Vagina (tissue), 2 donors: ENCODE measurements at regions not wholly inside any gene's neighbourhood (a gene's known extent, or its start where the extent isn't known, plus 50 kb on each side); places are given as distances from the start of the nearest gene placed in this dataset.

Source experiments
- DNase-seq, 2 donors: peaks; one replicate each; pipeline ENCODE4 v3.0.0-alpha.2; 2017; ENCODE audit errors: extremely low spot score in 2 of 2
- H3K27ac ChIP-seq: fragments of 200-600 bp; sonication (generic); one replicate; pipeline ENCODE4 v1.5.1; 2019
- H3K27me3 ChIP-seq: fragments of 200-600 bp; sonication (generic); one replicate; pipeline ENCODE4 v1.5.1; 2019
- H3K36me3 ChIP-seq, 2 donors: fragments of 200-600 bp; sonication (generic); one replicate each; pipeline ENCODE4 v1.5.1; 2017 to 2019
- H3K4me1 ChIP-seq: fragments of 200-600 bp; sonication (generic); one replicate; pipeline ENCODE4 v1.5.1; 2019
- H3K4me3 ChIP-seq, 2 donors: fragments of 200-600 bp; sonication (generic); 1 replicate in 1 of 2; 2 replicates in 1 of 2; pipeline ENCODE4 v1.5.1; 2016 to 2019
- H3K9me3 ChIP-seq: fragments of 200-600 bp; sonication (generic); one replicate; pipeline ENCODE4 v1.5.1; 2019
- POLR2A ChIP-seq, 2 donors: fragments of 450-650 bp; IDR thresholded peaks; one replicate each; pipeline ENCODE4 v1.6.1; 2017; ENCODE audit warnings: antibody characterized with exemption in 2 of 2, mild to moderate bottlenecking in 2 of 2, moderate library complexity in 2 of 2
- POLR2AphosphoS5 ChIP-seq, 2 donors: sonication (generic); formaldehyde crosslinking; IDR thresholded peaks; one replicate each; pipeline ENCODE4 v1.9.0; 2017; ENCODE audit warnings: antibody characterized with exemption in 2 of 2, mild to moderate bottlenecking in 2 of 2, low read depth in 1 of 2; ENCODE audit not compliant: insufficient read depth in 1 of 2
- intact Hi-C: fragments of 100-400 bp; cut with DNase I; formaldehyde crosslinking; loops from one replicate; pipeline ENCODE4 v1.15.1; 2023
- TF ChIP-seq, protein P1 (sequence below), 3 experiments: fragments of 450-650 bp in 2 of 3; fragments of 200-600 bp in 1 of 3; sonication (generic) in 1 of 3; IDR thresholded peaks; one replicate each; pipeline ENCODE4 v1.5.1; 2017 to 2019; ENCODE audit warnings: antibody characterized with exemption in 3 of 3, mild to moderate bottlenecking in 2 of 3, moderate library complexity in 2 of 3

DNA sequence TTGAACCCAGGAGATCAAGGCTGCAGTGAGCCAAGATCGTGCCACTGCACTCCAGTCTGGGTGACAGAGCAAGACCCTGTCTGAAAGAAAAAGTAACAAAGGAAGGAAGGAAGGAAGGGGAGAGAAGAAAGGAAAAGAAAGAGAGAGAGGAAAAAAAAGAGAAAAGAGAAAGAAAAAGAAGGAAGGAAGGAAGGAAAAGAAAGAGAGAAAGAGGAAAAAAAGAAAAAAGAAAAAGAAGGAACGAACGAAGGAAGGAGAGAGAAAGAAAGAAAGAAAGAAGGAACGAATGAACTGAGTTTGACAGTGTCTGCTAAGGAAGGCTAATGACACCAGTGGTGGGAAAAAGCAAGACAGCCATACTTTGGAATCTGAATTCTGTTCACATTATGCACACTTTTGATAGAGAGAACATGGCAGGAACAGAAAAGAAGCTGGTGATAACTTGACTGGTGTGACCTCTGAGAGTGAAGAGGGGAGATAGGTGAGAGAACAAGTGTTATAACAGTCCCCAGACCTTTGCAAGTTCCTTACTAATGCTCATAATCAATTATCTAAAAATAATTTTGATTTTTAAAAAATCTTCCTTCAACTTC lies 93.3 kb upstream of the MYLIP start:
- no peaks in the 10 kb centered on the region for H3K9me3 ChIP-seq
- intact Hi-C loops: no loop called here
- H3K27me3 ChIP-seq: no peaks in the 10 kb centered on the region
- no peak for DNase-seq
- H3K27ac ChIP-seq: no peak overlapping the region
- TF ChIP-seq, protein P1, sequence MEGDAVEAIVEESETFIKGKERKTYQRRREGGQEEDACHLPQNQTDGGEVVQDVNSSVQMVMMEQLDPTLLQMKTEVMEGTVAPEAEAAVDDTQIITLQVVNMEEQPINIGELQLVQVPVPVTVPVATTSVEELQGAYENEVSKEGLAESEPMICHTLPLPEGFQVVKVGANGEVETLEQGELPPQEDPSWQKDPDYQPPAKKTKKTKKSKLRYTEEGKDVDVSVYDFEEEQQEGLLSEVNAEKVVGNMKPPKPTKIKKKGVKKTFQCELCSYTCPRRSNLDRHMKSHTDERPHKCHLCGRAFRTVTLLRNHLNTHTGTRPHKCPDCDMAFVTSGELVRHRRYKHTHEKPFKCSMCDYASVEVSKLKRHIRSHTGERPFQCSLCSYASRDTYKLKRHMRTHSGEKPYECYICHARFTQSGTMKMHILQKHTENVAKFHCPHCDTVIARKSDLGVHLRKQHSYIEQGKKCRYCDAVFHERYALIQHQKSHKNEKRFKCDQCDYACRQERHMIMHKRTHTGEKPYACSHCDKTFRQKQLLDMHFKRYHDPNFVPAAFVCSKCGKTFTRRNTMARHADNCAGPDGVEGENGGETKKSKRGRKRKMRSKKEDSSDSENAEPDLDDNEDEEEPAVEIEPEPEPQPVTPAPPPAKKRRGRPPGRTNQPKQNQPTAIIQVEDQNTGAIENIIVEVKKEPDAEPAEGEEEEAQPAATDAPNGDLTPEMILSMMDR (IDR thresholded peaks at IDR 0.05): no peak
- TF ChIP-seq POLR2AphosphoS5 (IDR thresholded peaks at IDR 0.05; ENCODE audit: insufficient read depth in 1 of 2, low read depth in 1 of 2) (no peak), POLR2A (IDR thresholded peaks at IDR 0.05) (no peak)
- no peak overlapping the region for H3K4me3 ChIP-seq
- H3K4me1 ChIP-seq: no peaks in the 10 kb centered on the region
- no peaks in the 10 kb centered on the region for H3K36me3 ChIP-seq

DNA sequence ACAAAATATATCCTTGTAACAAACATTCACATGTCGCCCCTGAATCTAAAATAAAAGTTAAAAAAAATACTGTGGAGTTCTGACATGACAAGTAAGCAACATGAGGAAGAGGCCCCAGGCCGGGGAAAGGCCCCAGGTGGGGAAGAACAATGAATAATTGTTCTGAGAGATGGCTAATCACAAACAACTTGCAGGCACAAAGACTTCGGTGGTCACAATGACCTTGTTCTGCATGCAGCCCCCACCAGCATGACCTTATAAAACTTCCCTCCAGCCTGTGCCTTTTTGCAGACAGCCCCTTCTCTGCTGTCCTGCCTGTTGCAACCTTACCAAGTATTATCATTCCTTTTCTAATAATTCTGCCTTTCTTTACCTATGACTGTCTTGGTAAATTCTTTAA lies 95.7 kb upstream of the MYLIP start:
- Histone ChIP-seq H3K27me3 (no peaks in the 10 kb centered on the region), H3K4me3 (no peak overlapping the region), H3K9me3 (no peaks in the 10 kb centered on the region), H3K4me1 (no peaks in the 10 kb centered on the region), H3K27ac (no peak overlapping the region), H3K36me3 (no peaks in the 10 kb centered on the region)
- TF ChIP-seq, protein P1 (IDR thresholded peaks at IDR 0.05): no peak
- TF ChIP-seq POLR2A (IDR thresholded peaks at IDR 0.05) (no peak), POLR2AphosphoS5 (IDR thresholded peaks at IDR 0.05; ENCODE audit: insufficient read depth in 1 of 2, low read depth in 1 of 2) (no peak)
- intact Hi-C loops: no loop called here
- DNase-seq: no peak

GRCh38 chr6:16031278-16031981 lies 97.5 kb upstream of the MYLIP start:
- Histone ChIP-seq H3K4me1 (no peaks in the 10 kb centered on the region), H3K27me3 (no peaks in the 10 kb centered on the region), H3K4me3 (no peak overlapping the region), H3K9me3 (no peaks in the 10 kb centered on the region), H3K36me3 (no peaks in the 10 kb centered on the region), H3K27ac (no peak overlapping the region)
- intact Hi-C loops: no loop called here
- DNase-seq: no peak
- TF ChIP-seq POLR2A (IDR thresholded peaks at IDR 0.05) (no peak), POLR2AphosphoS5 (IDR thresholded peaks at IDR 0.05; ENCODE audit: insufficient read depth in 1 of 2, low read depth in 1 of 2) (no peak)
- TF ChIP-seq, protein P1 (IDR thresholded peaks at IDR 0.05): no peak

- H3K27ac ChIP-seq: no peak overlapping the region
- intact Hi-C loops: no loop called here
- H3K36me3 ChIP-seq: no peaks in the 10 kb centered on the region
- H3K27me3 ChIP-seq: no peaks in the 10 kb centered on the region
- TF ChIP-seq POLR2AphosphoS5 (IDR thresholded peaks at IDR 0.05; ENCODE audit: insufficient read depth in 1 of 2, low read depth in 1 of 2) (no peak), POLR2A (IDR thresholded peaks at IDR 0.05) (no peak)
- TF ChIP-seq, protein P1 (IDR thresholded peaks at IDR 0.05): no peak
- no peak for DNase-seq
- no peaks in the 10 kb centered on the region for H3K9me3 ChIP-seq
- no peak overlapping the region for H3K4me3 ChIP-seq
- no peaks in the 10 kb centered on the region for H3K4me1 ChIP-seq
Measured at GRCh38 chr6:16028966-16029365, 99.9 kb upstream of the MYLIP start.

- intact Hi-C loops: no loop called here
- Histone ChIP-seq H3K27me3 (no peaks in the 10 kb centered on the region), H3K9me3 (no peaks in the 10 kb centered on the region), H3K36me3 (no peaks in the 10 kb centered on the region), H3K27ac (no peak overlapping the region), H3K4me1 (no peaks in the 10 kb centered on the region), H3K4me3 (no peak overlapping the region)
- no peak for DNase-seq
- TF ChIP-seq POLR2A (IDR thresholded peaks at IDR 0.05) (no peak), POLR2AphosphoS5 (IDR thresholded peaks at IDR 0.05; ENCODE audit: insufficient read depth in 1 of 2, low read depth in 1 of 2) (no peak)
- TF ChIP-seq, protein P1 (IDR thresholded peaks at IDR 0.05): no peak
Measured at GRCh38 chr6:16020259-16020658, 108.6 kb upstream of the MYLIP start.
